ENCODE measurements at regions not wholly inside any gene's neighbourhood (a gene's known extent, or its start where the extent isn't known, plus 50 kb on each side); places are given as distances from the start of the nearest gene placed in this dataset.
"Not testable (repeated sequence)": the region's sequence is repeated elsewhere in the genome, so short reads cannot be mapped to it uniquely, and the experiment has no call there.

- peak; percentile 48 for DNase-seq
Measured at GRCh38 chr7:35905555-35905954, 104.7 kb downstream of the SEPTIN7 start.

GRCh38 chr7:35906191-35906908 lies 105.5 kb downstream of the SEPTIN7 start:
- TF ChIP-seq CTCF (IDR thresholded peaks at IDR 0.05; ENCODE audit: low read depth, low read length, missing control alignments) = peak; percentile 89
- no peak overlapping the region for H3K27ac ChIP-seq
- peak; percentile 79 for DNase-seq
- peaks cover 11% of the 10 kb centered on the region for H3K36me3 ChIP-seq (replicated peaks)
- in situ Hi-C loops (cut with HindIII; ENCODE audit: low pct_ligation_motif_present, low sequenced_read_pairs) = no loop called here
- no peaks in the 10 kb centered on the region for H3K27me3 ChIP-seq (replicated peaks)
- H3K4me3 ChIP-seq (ENCODE audit: low read depth, low read length) = no peak overlapping the region

More at GRCh38 chr7:35905555-35905954, 104.7 kb downstream of the SEPTIN7 start:
- Histone ChIP-seq H3K27ac (no peak overlapping the region), H3K36me3 (replicated peaks) (peaks cover 15% of the 10 kb centered on the region), H3K27me3 (replicated peaks) (no peaks in the 10 kb centered on the region), H3K4me3 (ENCODE audit: low read depth, low read length) (no peak overlapping the region)
- no peak for TF ChIP-seq CTCF (IDR thresholded peaks at IDR 0.05; ENCODE audit: low read depth, low read length, missing control alignments)
- in situ Hi-C loops (cut with HindIII; ENCODE audit: low pct_ligation_motif_present, low sequenced_read_pairs) = no loop called here

GRCh38 chr7:35908331-35909216 lies 107.7 kb downstream of the SEPTIN7 start:
- no peak for TF ChIP-seq CTCF (IDR thresholded peaks at IDR 0.05; ENCODE audit: low read depth, low read length, missing control alignments)
- Histone ChIP-seq H3K27me3 (replicated peaks) (no peaks in the 10 kb centered on the region), H3K4me3 (ENCODE audit: low read depth, low read length) (no peak overlapping the region), H3K36me3 (replicated peaks) (peaks cover 3% of the 10 kb centered on the region), H3K27ac (no peak overlapping the region)
- DNase-seq = no peak
- in situ Hi-C loops (cut with HindIII; ENCODE audit: low pct_ligation_motif_present, low sequenced_read_pairs) = no loop called here

GRCh38 chr7:35909870-35910357 lies 109.1 kb downstream of the SEPTIN7 start:
- no peak for DNase-seq
- in situ Hi-C loops (cut with HindIII; ENCODE audit: low pct_ligation_motif_present, low sequenced_read_pairs) = no loop called here
- Histone ChIP-seq H3K27ac (no peak overlapping the region), H3K36me3 (replicated peaks) (peaks cover 3% of the 10 kb centered on the region), H3K27me3 (replicated peaks) (no peaks in the 10 kb centered on the region), H3K4me3 (ENCODE audit: low read depth, low read length) (no peak overlapping the region)
- TF ChIP-seq CTCF (IDR thresholded peaks at IDR 0.05; ENCODE audit: low read depth, low read length, missing control alignments) = no peak

- DNase-seq; H3K36me3 ChIP-seq (replicated peaks); H3K4me3 ChIP-seq (ENCODE audit: low read depth, low read length); H3K27ac ChIP-seq; H3K27me3 ChIP-seq (replicated peaks); in situ Hi-C loops (cut with HindIII; ENCODE audit: low pct_ligation_motif_present, low sequenced_read_pairs): not testable (repeated sequence)
Measured at GRCh38 chr7:35910621-35911020, 109.8 kb downstream of the SEPTIN7 start.

- H3K27me3 ChIP-seq (replicated peaks); in situ Hi-C loops (cut with HindIII; ENCODE audit: low pct_ligation_motif_present, low sequenced_read_pairs); H3K27ac ChIP-seq; H3K36me3 ChIP-seq (replicated peaks); DNase-seq; H3K4me3 ChIP-seq (ENCODE audit: low read depth, low read length): not testable (repeated sequence)
Measured at GRCh38 chr7:35913350-35913749, 112.5 kb downstream of the SEPTIN7 start.

GRCh38 chr7:35914214-35914613 lies 113.4 kb downstream of the SEPTIN7 start:
- H3K4me3 ChIP-seq (ENCODE audit: low read depth, low read length); H3K27me3 ChIP-seq (replicated peaks); DNase-seq; H3K27ac ChIP-seq; H3K36me3 ChIP-seq (replicated peaks); in situ Hi-C loops (cut with HindIII; ENCODE audit: low pct_ligation_motif_present, low sequenced_read_pairs): not testable (repeated sequence)

GRCh38 chr7:35915247-35915955 lies 114.5 kb downstream of the SEPTIN7 start:
- in situ Hi-C loops (cut with HindIII; ENCODE audit: low pct_ligation_motif_present, low sequenced_read_pairs); H3K27ac ChIP-seq; H3K36me3 ChIP-seq (replicated peaks); H3K4me3 ChIP-seq (ENCODE audit: low read depth, low read length); DNase-seq; H3K27me3 ChIP-seq (replicated peaks): not testable (repeated sequence)

- H3K4me3 ChIP-seq (ENCODE audit: low read depth, low read length); in situ Hi-C loops (cut with HindIII; ENCODE audit: low pct_ligation_motif_present, low sequenced_read_pairs): not testable (repeated sequence)
Measured at GRCh38 chr7:35918217-35918616, 117.4 kb downstream of the SEPTIN7 start.

More at GRCh38 chr7:35918217-35918616, 117.4 kb downstream of the SEPTIN7 start:
- H3K27ac ChIP-seq; DNase-seq; H3K36me3 ChIP-seq (replicated peaks); H3K27me3 ChIP-seq (replicated peaks): not testable (repeated sequence)

Data from brain microvascular endothelial cell (primary cell).